Fibroblast of lung (primary cell): ENCODE measurements at regions not wholly inside any gene's neighbourhood (a gene's known extent, or its start where the extent isn't known, plus 50 kb on each side); places are given as distances from the start of the nearest gene placed in this dataset.

Source experiments
- DNase-seq, 2 donors: peaks; one replicate each; pipeline versions ENCODE4 v3.0.0 to v3.0.0-alpha.2; 2010; ENCODE audit warnings: low read depth in 2 of 2
- H2AFZ ChIP-seq: 2 replicates; pipeline ENCODE4 v1.5.1; 2012; ENCODE audit warnings: low read length, control low read depth, inconsistent platforms
- H3K27ac ChIP-seq: 2 replicates; pipeline ENCODE4 v1.5.1; 2011; ENCODE audit warnings: low read length, control low read depth; ENCODE audit not compliant: insufficient read depth
- H3K27me3 ChIP-seq: 2 replicates; pipeline ENCODE4 v1.5.1; 2011; ENCODE audit warnings: mild to moderate bottlenecking, low read length; ENCODE audit not compliant: control insufficient read depth, insufficient read depth
- H3K36me3 ChIP-seq: 2 replicates; pipeline ENCODE4 v1.5.1; 2011; ENCODE audit warnings: low read length; ENCODE audit not compliant: control insufficient read depth, insufficient read depth
- H3K4me1 ChIP-seq: 2 replicates; pipeline ENCODE4 v1.5.1; 2011; ENCODE audit warnings: low read length; ENCODE audit not compliant: control insufficient read depth, insufficient read depth; ENCODE audit errors: extremely low read depth
- H3K4me2 ChIP-seq: 2 replicates; pipeline ENCODE4 v1.5.1; 2011; ENCODE audit warnings: low read length, control low read depth; ENCODE audit not compliant: insufficient read depth; ENCODE audit errors: extremely low read depth
- H3K4me3 ChIP-seq, 4 experiments: fragments of 200-600 bp in 1 of 4; sonication (generic) in 1 of 4; replicated peaks in 1 of 4; 2 replicates each; pipeline ENCODE4 v1.5.1; 2011 to 2016; ENCODE audit warnings: low read length in 4 of 4, low read depth in 3 of 4, mild to moderate bottlenecking in 3 of 4, control low read depth in 2 of 4, inconsistent platforms in 1 of 4, mixed read lengths in 1 of 4; ENCODE audit not compliant: insufficient read depth in 1 of 4; ENCODE audit errors: control extremely low read depth in 1 of 4
- H3K79me2 ChIP-seq: 2 replicates; pipeline ENCODE4 v1.5.1; 2012; ENCODE audit warnings: mild to moderate bottlenecking, low read length, inconsistent platforms; ENCODE audit not compliant: control insufficient read depth, insufficient read depth
- H3K9ac ChIP-seq: 2 replicates; pipeline ENCODE4 v1.5.1; 2011; ENCODE audit warnings: mild to moderate bottlenecking, low read length, control low read depth; ENCODE audit not compliant: insufficient read depth
- H3K9me3 ChIP-seq: 2 replicates; pipeline ENCODE4 v1.5.1; 2012; ENCODE audit warnings: low read depth, low read length; ENCODE audit not compliant: control insufficient read depth, insufficient read depth
- H4K20me1 ChIP-seq: 2 replicates; pipeline ENCODE4 v1.5.1; 2011; ENCODE audit warnings: low read length; ENCODE audit not compliant: control insufficient read depth, insufficient read depth; ENCODE audit errors: extremely low read depth
- EZH2 ChIP-seq: IDR thresholded peaks from 2 replicates; pipeline ENCODE4 v1.5.1; 2012; ENCODE audit warnings: low read length, control low read depth, mild to moderate bottlenecking; ENCODE audit errors: missing control alignments
- TF ChIP-seq, protein P1 (sequence below), 2 donors: IDR thresholded peaks in 1 of 2; conservative IDR thresholded peaks in 1 of 2; 1 replicate in 1 of 2; 2 replicates in 1 of 2; pipeline ENCODE4 v1.5.1; 2011 to 2012; ENCODE audit warnings: low read length in 2 of 2, control low read depth in 1 of 2, inconsistent platforms in 1 of 2, low read depth in 1 of 2, mild to moderate bottlenecking in 1 of 2

DNA sequence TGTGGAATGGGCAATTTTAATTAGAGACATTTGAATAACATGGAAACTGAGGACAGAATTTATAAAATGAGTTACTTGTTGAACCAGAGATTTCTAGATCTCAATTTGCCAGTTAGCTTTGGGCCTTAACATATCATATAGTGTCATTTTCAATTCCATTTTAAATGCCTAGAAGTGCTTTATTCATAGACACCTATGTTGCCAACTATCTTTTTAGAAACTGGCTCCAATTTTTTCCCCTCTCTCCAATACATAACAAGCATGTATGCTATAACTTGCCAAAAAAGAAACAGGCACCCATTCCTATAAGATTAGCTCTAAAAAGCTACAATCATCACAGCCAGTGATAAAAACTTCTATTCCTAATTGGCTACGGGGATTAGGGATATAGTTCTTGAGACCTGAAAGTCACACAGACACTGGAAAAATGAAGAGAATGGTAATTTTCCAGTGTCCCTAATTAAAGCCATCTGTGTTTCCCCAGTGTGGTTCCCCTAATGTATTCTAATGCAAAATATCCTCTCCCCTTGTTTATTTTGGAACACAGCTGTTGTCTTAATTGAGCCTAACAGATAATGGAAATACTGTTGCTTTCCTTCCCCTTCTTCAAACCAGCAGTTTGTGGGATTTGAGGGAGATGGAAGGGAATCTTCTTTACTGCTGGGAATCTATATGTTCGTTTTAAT is 205.5 kb upstream of the FSHR start:
- Histone ChIP-seq H3K9ac (no peak overlapping the region), H3K4me2 (no peak overlapping the region), H3K27ac (no peak overlapping the region), H3K36me3 (no peaks in the 10 kb centered on the region), H3K27me3 (no peaks in the 10 kb centered on the region), H2AFZ (no peak overlapping the region), H3K79me2 (no peaks in the 10 kb centered on the region), H3K9me3 (no peaks in the 10 kb centered on the region), H4K20me1 (no peaks in the 10 kb centered on the region), H3K4me1 (no peaks in the 10 kb centered on the region), H3K4me3 (no peak overlapping the region)
- no peak for DNase-seq
- no peak for TF ChIP-seq EZH2
- TF ChIP-seq, protein P1, sequence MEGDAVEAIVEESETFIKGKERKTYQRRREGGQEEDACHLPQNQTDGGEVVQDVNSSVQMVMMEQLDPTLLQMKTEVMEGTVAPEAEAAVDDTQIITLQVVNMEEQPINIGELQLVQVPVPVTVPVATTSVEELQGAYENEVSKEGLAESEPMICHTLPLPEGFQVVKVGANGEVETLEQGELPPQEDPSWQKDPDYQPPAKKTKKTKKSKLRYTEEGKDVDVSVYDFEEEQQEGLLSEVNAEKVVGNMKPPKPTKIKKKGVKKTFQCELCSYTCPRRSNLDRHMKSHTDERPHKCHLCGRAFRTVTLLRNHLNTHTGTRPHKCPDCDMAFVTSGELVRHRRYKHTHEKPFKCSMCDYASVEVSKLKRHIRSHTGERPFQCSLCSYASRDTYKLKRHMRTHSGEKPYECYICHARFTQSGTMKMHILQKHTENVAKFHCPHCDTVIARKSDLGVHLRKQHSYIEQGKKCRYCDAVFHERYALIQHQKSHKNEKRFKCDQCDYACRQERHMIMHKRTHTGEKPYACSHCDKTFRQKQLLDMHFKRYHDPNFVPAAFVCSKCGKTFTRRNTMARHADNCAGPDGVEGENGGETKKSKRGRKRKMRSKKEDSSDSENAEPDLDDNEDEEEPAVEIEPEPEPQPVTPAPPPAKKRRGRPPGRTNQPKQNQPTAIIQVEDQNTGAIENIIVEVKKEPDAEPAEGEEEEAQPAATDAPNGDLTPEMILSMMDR (conservative IDR thresholded peaks at IDR 0.05 in 1 of 2, IDR thresholded peaks at IDR 0.05 in 1 of 2; ENCODE audit: low read depth in 1 of 2, low read length in 2 of 2), result no peak

DNA sequence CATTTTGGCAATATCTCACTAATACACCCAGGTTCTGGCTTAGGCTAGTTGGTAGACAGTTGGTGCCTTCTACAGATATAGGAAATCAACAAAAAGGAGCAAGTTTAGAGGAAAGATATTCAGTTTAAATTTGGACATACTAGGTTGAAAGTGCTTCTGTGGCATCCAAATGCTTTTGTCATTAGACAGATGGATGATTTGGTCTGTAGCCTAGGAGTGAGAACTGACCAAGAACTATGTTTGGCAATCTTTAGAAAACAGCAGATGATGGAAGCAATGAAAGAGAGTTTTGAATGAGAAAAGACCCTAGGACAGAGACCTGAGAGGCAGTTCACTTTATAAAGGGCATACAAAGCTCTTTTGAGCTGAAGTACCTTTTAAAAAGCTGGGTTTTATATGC is 201.3 kb upstream of the FSHR start:
- Histone ChIP-seq H3K9ac (no peak overlapping the region), H3K4me2 (no peak overlapping the region), H3K36me3 (no peaks in the 10 kb centered on the region), H4K20me1 (no peaks in the 10 kb centered on the region), H3K4me3 (no peak overlapping the region), H3K27ac (no peak overlapping the region), H3K9me3 (no peaks in the 10 kb centered on the region), H3K4me1 (no peaks in the 10 kb centered on the region), H3K27me3 (no peaks in the 10 kb centered on the region), H3K79me2 (no peaks in the 10 kb centered on the region), H2AFZ (no peak overlapping the region)
- TF ChIP-seq, protein P1 (conservative IDR thresholded peaks at IDR 0.05 in 1 of 2, IDR thresholded peaks at IDR 0.05 in 1 of 2; ENCODE audit: low read depth in 1 of 2, low read length in 2 of 2), result no peak
- TF ChIP-seq EZH2, result no peak
- DNase-seq, result no peak

DNA sequence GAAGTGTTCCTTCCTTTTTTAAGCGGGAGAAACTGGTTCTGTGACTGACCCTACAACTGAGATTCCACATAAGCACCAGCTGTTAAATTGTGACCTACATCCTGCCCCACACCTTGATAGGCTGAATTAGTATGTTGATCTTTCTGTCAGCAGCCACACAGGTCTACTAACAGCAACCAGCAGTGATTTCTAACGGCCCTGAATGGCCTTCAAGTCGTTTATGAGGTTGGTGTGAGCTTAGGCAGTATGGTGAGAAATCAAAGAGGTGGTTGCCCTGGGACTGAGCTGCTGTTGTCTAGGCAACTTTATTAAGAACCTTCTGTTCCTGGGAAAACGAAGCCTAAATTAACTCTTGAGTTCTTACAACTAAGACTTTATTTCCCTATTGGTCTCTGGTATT is 197.2 kb upstream of the FSHR start:
- no peaks in the 10 kb centered on the region for H3K79me2 ChIP-seq
- no peak overlapping the region for H2AFZ ChIP-seq
- no peaks in the 10 kb centered on the region for H3K27me3 ChIP-seq
- no peak overlapping the region for H3K4me3 ChIP-seq
- H3K9ac ChIP-seq, result no peak overlapping the region
- no peaks in the 10 kb centered on the region for H3K4me1 ChIP-seq
- H4K20me1 ChIP-seq, result no peaks in the 10 kb centered on the region
- no peak overlapping the region for H3K4me2 ChIP-seq
- H3K27ac ChIP-seq, result no peak overlapping the region
- H3K9me3 ChIP-seq, result no peaks in the 10 kb centered on the region
- no peak for DNase-seq
- no peaks in the 10 kb centered on the region for H3K36me3 ChIP-seq
- no peak for TF ChIP-seq EZH2
- TF ChIP-seq, protein P1 (conservative IDR thresholded peaks at IDR 0.05 in 1 of 2, IDR thresholded peaks at IDR 0.05 in 1 of 2; ENCODE audit: low read depth in 1 of 2, low read length in 2 of 2), result no peak
